ENCODE measurements at regions not wholly inside any gene's neighbourhood (a gene's known extent, or its start where the extent isn't known, plus 50 kb on each side); places are given as distances from the start of the nearest gene placed in this dataset.

- DNase-seq: no peak
Measured at GRCh38 chr7:24214670-24215069, 69.3 kb upstream of the NPY start.

GRCh38 chr7:24216576-24217125 lies 67.3 kb upstream of the NPY start:
- DNase-seq: no peak

GRCh38 chr7:24221500-24221899 lies 62.5 kb upstream of the NPY start:
- DNase-seq: no peak

GRCh38 chr7:24227068-24227467 lies 56.9 kb upstream of the NPY start:
- DNase-seq: no peak

GRCh38 chr7:24227603-24228359 lies 56.2 kb upstream of the NPY start:
- no peak for DNase-seq

GRCh38 chr7:24229481-24230226 lies 54.3 kb upstream of the NPY start:
- DNase-seq: no peak

GRCh38 chr7:24231493-24231892 lies 52.5 kb upstream of the NPY start:
- no peak for DNase-seq

GRCh38 chr7:24233386-24233785 lies 50.6 kb upstream of the NPY start:
- no peak for DNase-seq
